Memory B cell (primary cell): ENCODE measurements at regions not wholly inside any gene's neighbourhood (a gene's known extent, or its start where the extent isn't known, plus 50 kb on each side); places are given as distances from the start of the nearest gene placed in this dataset.

Source experiments
- ATAC-seq: fragments of 150-1000 bp; cut with Tn5 transposase; 2 replicates; pipeline ENCODE4 v1.10.0; 2021; ENCODE audit warnings: low read depth, mild to moderate bottlenecking, moderate library complexity
- DNase-seq, 2 donors: peaks; one replicate each; pipeline ENCODE4 v3.0.0; 2022; ENCODE audit warnings: low spot score in 2 of 2
- H3K27ac Mint-ChIP-seq: one replicate; pipeline ENCODE4 v1.8.0; 2022; ENCODE audit warnings: mild to moderate bottlenecking, moderate library complexity, mixed read lengths
- H3K27me3 Mint-ChIP-seq: one replicate; pipeline ENCODE4 v1.8.0; 2022; ENCODE audit warnings: mixed read lengths
- H3K36me3 Mint-ChIP-seq: one replicate; pipeline ENCODE4 v1.8.0; 2022; ENCODE audit warnings: mild to moderate bottlenecking, mixed read lengths
- H3K4me1 Mint-ChIP-seq: one replicate; pipeline ENCODE4 v1.8.0; 2022; ENCODE audit warnings: mixed read lengths
- H3K4me3 Mint-ChIP-seq: one replicate; pipeline ENCODE4 v1.8.0; 2022; ENCODE audit warnings: mild to moderate bottlenecking, moderate library complexity, mixed read lengths
- H3K9me3 Mint-ChIP-seq: one replicate; pipeline ENCODE4 v1.8.0; 2022; ENCODE audit warnings: mixed read lengths

- Mint-ChIP-seq H3K27me3 (peaks cover 10% of the 10 kb centered on the region), H3K27ac (no peak overlapping the region), H3K4me1 (peaks cover 5% of the 10 kb centered on the region), H3K36me3 (no peaks in the 10 kb centered on the region), H3K4me3 (no peak overlapping the region), H3K9me3 (no peaks in the 10 kb centered on the region)
- DNase-seq (no peak), ATAC-seq (no peak)
Measured at GRCh38 chr1:114218361-114219171, 64.9 kb upstream of the SYT6 start.

GRCh38 chr1:114216431-114217173 is 62.9 kb upstream of the SYT6 start:
- DNase-seq = no peak
- Mint-ChIP-seq H3K36me3 (no peaks in the 10 kb centered on the region), H3K4me3 (no peak overlapping the region), H3K27me3 (peaks cover 15% of the 10 kb centered on the region), H3K27ac (no peak overlapping the region), H3K9me3 (no peaks in the 10 kb centered on the region), H3K4me1 (peaks cover 5% of the 10 kb centered on the region)
- no peak for ATAC-seq

GRCh38 chr1:114215436-114215835 is 61.8 kb upstream of the SYT6 start:
- DNase-seq (no peak), ATAC-seq (no peak)
- H3K27me3 Mint-ChIP-seq = peaks cover 15% of the 10 kb centered on the region
- H3K9me3 Mint-ChIP-seq = no peaks in the 10 kb centered on the region
- peaks cover 5% of the 10 kb centered on the region for H3K4me1 Mint-ChIP-seq
- no peaks in the 10 kb centered on the region for H3K36me3 Mint-ChIP-seq
- H3K27ac Mint-ChIP-seq = no peak overlapping the region
- H3K4me3 Mint-ChIP-seq = no peak overlapping the region

GRCh38 chr1:114214016-114214415 is 60.3 kb upstream of the SYT6 start:
- ATAC-seq = no peak
- no peak overlapping the region for H3K4me3 Mint-ChIP-seq
- no peaks in the 10 kb centered on the region for H3K9me3 Mint-ChIP-seq
- no peak for DNase-seq
- no peaks in the 10 kb centered on the region for H3K36me3 Mint-ChIP-seq
- peaks cover 5% of the 10 kb centered on the region for H3K4me1 Mint-ChIP-seq
- H3K27me3 Mint-ChIP-seq = peaks cover 15% of the 10 kb centered on the region
- H3K27ac Mint-ChIP-seq = no peak overlapping the region

- Mint-ChIP-seq H3K27ac (no peak overlapping the region), H3K4me1 (no peaks in the 10 kb centered on the region), H3K27me3 (peaks cover 16% of the 10 kb centered on the region), H3K36me3 (no peaks in the 10 kb centered on the region), H3K4me3 (no peak overlapping the region), H3K9me3 (no peaks in the 10 kb centered on the region)
- no peak for DNase-seq
- no peak for ATAC-seq
Measured at GRCh38 chr1:114209971-114210370, 56.3 kb upstream of the SYT6 start.

GRCh38 chr1:114208714-114209113 is 55.0 kb upstream of the SYT6 start:
- peaks cover 19% of the 10 kb centered on the region for H3K27me3 Mint-ChIP-seq
- DNase-seq = no peak
- H3K4me1 Mint-ChIP-seq = no peaks in the 10 kb centered on the region
- no peaks in the 10 kb centered on the region for H3K36me3 Mint-ChIP-seq
- no peak for ATAC-seq
- no peak overlapping the region for H3K27ac Mint-ChIP-seq
- H3K9me3 Mint-ChIP-seq = no peaks in the 10 kb centered on the region
- no peak overlapping the region for H3K4me3 Mint-ChIP-seq

- DNase-seq = no peak
- no peak for ATAC-seq
- H3K9me3 Mint-ChIP-seq = no peaks in the 10 kb centered on the region
- H3K4me3 Mint-ChIP-seq = no peak overlapping the region
- H3K36me3 Mint-ChIP-seq = no peaks in the 10 kb centered on the region
- no peak overlapping the region for H3K27ac Mint-ChIP-seq
- no peaks in the 10 kb centered on the region for H3K4me1 Mint-ChIP-seq
- H3K27me3 Mint-ChIP-seq = peaks cover 17% of the 10 kb centered on the region
Measured at GRCh38 chr1:114208106-114208505, 54.4 kb upstream of the SYT6 start.

GRCh38 chr1:114207635-114208034 is 54.0 kb upstream of the SYT6 start:
- DNase-seq = no peak
- H3K36me3 Mint-ChIP-seq = no peaks in the 10 kb centered on the region
- H3K27ac Mint-ChIP-seq = no peak overlapping the region
- H3K9me3 Mint-ChIP-seq = no peaks in the 10 kb centered on the region
- H3K4me3 Mint-ChIP-seq = no peak overlapping the region
- no peaks in the 10 kb centered on the region for H3K4me1 Mint-ChIP-seq
- no peak for ATAC-seq
- peaks cover 14% of the 10 kb centered on the region for H3K27me3 Mint-ChIP-seq

- no peak overlapping the region for H3K27ac Mint-ChIP-seq
- H3K4me3 Mint-ChIP-seq = no peak overlapping the region
- H3K27me3 Mint-ChIP-seq = peaks cover 14% of the 10 kb centered on the region
- H3K36me3 Mint-ChIP-seq = no peaks in the 10 kb centered on the region
- no peak for ATAC-seq
- H3K9me3 Mint-ChIP-seq = no peaks in the 10 kb centered on the region
- H3K4me1 Mint-ChIP-seq = no peaks in the 10 kb centered on the region
- DNase-seq = no peak
Measured at GRCh38 chr1:114206392-114206791, 52.7 kb upstream of the SYT6 start.

GRCh38 chr1:114203595-114204128 is 50.0 kb upstream of the SYT6 start:
- ATAC-seq (no peak), DNase-seq (no peak)
- Mint-ChIP-seq H3K4me1 (no peaks in the 10 kb centered on the region), H3K9me3 (no peaks in the 10 kb centered on the region), H3K27me3 (peaks cover 14% of the 10 kb centered on the region), H3K36me3 (no peaks in the 10 kb centered on the region), H3K4me3 (no peak overlapping the region), H3K27ac (no peak overlapping the region)
